NB4 (cell line): ENCODE measurements at regions not wholly inside any gene's neighbourhood (a gene's known extent, or its start where the extent isn't known, plus 50 kb on each side); places are given as distances from the start of the nearest gene placed in this dataset.

ENCODE experiments used
- CTCF ChIP-seq: IDR thresholded peaks from one replicate; pipeline ENCODE4 v1.5.1; 2012; ENCODE audit warnings: low read depth, low read length
- MYC ChIP-seq: IDR thresholded peaks from 2 replicates; pipeline ENCODE4 v1.6.1; 2011; ENCODE audit warnings: low read depth, low read length
- POLR2A ChIP-seq: IDR thresholded peaks from 2 replicates; pipeline ENCODE4 v1.6.1; 2011; ENCODE audit warnings: mild to moderate bottlenecking; ENCODE audit not compliant: insufficient read length; ENCODE audit errors: extremely low read depth
- TF ChIP-seq, protein P1 (sequence below): IDR thresholded peaks from 2 replicates; pipeline ENCODE4 v1.6.1; 2011; ENCODE audit warnings: low read depth, low read length

DNA sequence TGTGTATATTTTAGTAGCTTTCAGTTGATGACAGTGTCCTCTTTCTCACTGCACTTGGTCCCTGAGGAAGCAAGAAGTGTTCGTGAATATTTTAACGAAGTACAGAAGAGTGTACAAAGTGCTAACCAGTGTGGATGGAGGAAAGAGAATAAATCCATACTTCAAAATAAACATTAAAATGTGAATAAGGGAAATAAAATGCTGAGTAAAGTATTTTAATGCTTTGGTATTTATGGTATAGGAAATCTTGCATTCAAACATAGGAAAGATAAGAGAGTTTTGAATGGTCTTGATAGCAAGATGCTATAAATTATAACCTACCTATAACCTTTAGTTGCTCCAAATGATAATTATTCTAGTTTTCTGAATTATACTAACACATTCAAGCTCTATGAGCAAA, 493.4 kb upstream of the EYS start:
- TF ChIP-seq CTCF (no peak), MYC (no peak), POLR2A (no peak)
- TF ChIP-seq, protein P1, sequence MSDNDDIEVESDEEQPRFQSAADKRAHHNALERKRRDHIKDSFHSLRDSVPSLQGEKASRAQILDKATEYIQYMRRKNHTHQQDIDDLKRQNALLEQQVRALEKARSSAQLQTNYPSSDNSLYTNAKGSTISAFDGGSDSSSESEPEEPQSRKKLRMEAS = no peak
